ENCODE measurements at regions not wholly inside any gene's neighbourhood (a gene's known extent, or its start where the extent isn't known, plus 50 kb on each side); places are given as distances from the start of the nearest gene placed in this dataset.

GRCh38 chr5:165622864-165623536 lies 2117.6 kb downstream of the MAT2B start:
- TF ChIP-seq, protein P1, sequence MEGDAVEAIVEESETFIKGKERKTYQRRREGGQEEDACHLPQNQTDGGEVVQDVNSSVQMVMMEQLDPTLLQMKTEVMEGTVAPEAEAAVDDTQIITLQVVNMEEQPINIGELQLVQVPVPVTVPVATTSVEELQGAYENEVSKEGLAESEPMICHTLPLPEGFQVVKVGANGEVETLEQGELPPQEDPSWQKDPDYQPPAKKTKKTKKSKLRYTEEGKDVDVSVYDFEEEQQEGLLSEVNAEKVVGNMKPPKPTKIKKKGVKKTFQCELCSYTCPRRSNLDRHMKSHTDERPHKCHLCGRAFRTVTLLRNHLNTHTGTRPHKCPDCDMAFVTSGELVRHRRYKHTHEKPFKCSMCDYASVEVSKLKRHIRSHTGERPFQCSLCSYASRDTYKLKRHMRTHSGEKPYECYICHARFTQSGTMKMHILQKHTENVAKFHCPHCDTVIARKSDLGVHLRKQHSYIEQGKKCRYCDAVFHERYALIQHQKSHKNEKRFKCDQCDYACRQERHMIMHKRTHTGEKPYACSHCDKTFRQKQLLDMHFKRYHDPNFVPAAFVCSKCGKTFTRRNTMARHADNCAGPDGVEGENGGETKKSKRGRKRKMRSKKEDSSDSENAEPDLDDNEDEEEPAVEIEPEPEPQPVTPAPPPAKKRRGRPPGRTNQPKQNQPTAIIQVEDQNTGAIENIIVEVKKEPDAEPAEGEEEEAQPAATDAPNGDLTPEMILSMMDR (IDR thresholded peaks at IDR 0.05; ENCODE audit: unreplicated experiment): no peak
- intact Hi-C loops (cut with micrococcal nuclease): loop anchor here (10.0 kb wide), 1 partner anchor 1608 kb away; no protein-coding TSS in a partner anchor
- Mint-ChIP-seq H3K27ac (ENCODE audit: low read depth, unreplicated experiment) (peak overlapping the region; percentile 14), H3K36me3 (ENCODE audit: insufficient read depth, unreplicated experiment) (no peaks in the 10 kb centered on the region), H3K27me3 (ENCODE audit: insufficient read depth, unreplicated experiment) (no peaks in the 10 kb centered on the region), H3K4me3 (ENCODE audit: unreplicated experiment) (no peak overlapping the region), H3K4me1 (ENCODE audit: insufficient read depth, unreplicated experiment) (peaks cover 17% of the 10 kb centered on the region), H3K9me3 (ENCODE audit: unreplicated experiment) (peaks cover 12% of the 10 kb centered on the region)
- no peak for DNase-seq (ENCODE audit: unreplicated experiment)
- BruUV-seq (replicated peaks): no TSS peak
- ChIA-PET POLR2A (interaction anchor here (0.5 to 0.7 kb wide), 2 partner anchors 932 to 1645 kb away, joined by 3 to 5 read pairs; no protein-coding TSS in a partner anchor), CTCF (interaction anchor here (0.6 to 1.6 kb wide), 6 partner anchors 9 to 1634 kb away, joined by 3 to 6 read pairs (median 3); no protein-coding TSS in a partner anchor)

- ChIA-PET POLR2A (interaction anchor here (0.7 kb wide), 1 partner anchor 1053 kb away, joined by 3 read pairs; no protein-coding TSS in a partner anchor), CTCF (interaction anchor here (0.5 to 2.7 kb wide), 3 partner anchors 7 to 1608 kb away, joined by 3 to 12 read pairs (median 5); no protein-coding TSS in a partner anchor)
- no peak overlapping the region for H3K27ac Mint-ChIP-seq (ENCODE audit: low read depth, unreplicated experiment)
- no peak overlapping the region for H3K4me3 Mint-ChIP-seq (ENCODE audit: unreplicated experiment)
- intact Hi-C loops (cut with micrococcal nuclease): loop anchor here (10.0 kb wide), 1 partner anchor 1610 kb away; no protein-coding TSS in a partner anchor
- peaks cover 12% of the 10 kb centered on the region for H3K9me3 Mint-ChIP-seq (ENCODE audit: unreplicated experiment)
- no TSS peak for BruUV-seq (replicated peaks)
- H3K36me3 Mint-ChIP-seq (ENCODE audit: insufficient read depth, unreplicated experiment): no peaks in the 10 kb centered on the region
- no peak for DNase-seq (ENCODE audit: unreplicated experiment)
- TF ChIP-seq, protein P1 (IDR thresholded peaks at IDR 0.05; ENCODE audit: unreplicated experiment): no peak
- H3K4me1 Mint-ChIP-seq (ENCODE audit: insufficient read depth, unreplicated experiment): peaks cover 17% of the 10 kb centered on the region
- no peaks in the 10 kb centered on the region for H3K27me3 Mint-ChIP-seq (ENCODE audit: insufficient read depth, unreplicated experiment)
Measured at GRCh38 chr5:165624166-165624946, 2118.9 kb downstream of the MAT2B start.

DNA sequence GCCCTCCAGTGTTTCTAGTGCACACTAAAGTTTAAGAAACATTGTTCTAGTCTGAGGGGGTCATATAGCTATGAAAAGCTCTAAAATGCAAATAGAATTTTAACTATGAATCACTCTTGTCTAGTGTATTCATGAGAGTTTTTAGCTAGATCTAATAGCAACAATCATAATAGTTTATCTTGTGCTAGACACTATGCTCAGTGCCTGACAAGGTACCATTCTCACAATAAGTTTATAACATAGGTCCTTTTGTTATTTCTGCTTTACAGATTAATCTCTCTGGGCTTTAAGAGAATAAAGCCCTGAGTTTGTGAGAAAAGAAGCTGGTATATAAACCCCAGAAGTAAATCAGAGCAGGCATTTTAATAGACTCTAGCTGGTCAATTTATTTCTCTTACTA lies 2120.7 kb downstream of the MAT2B start:
- ChIA-PET POLR2A (no interaction called here), CTCF (interaction anchor here (0.6 to 2.7 kb wide), 4 partner anchors 9 to 1939 kb away, joined by 3 to 12 read pairs (median 4); no protein-coding TSS in a partner anchor)
- no peak overlapping the region for H3K4me3 Mint-ChIP-seq (ENCODE audit: unreplicated experiment)
- DNase-seq (ENCODE audit: unreplicated experiment): no peak
- H3K27ac Mint-ChIP-seq (ENCODE audit: low read depth, unreplicated experiment): no peak overlapping the region
- intact Hi-C loops (cut with micrococcal nuclease): loop anchor here (10.0 kb wide), 1 partner anchor 1611 kb away; no protein-coding TSS in a partner anchor
- peaks cover 15% of the 10 kb centered on the region for H3K4me1 Mint-ChIP-seq (ENCODE audit: insufficient read depth, unreplicated experiment)
- no peaks in the 10 kb centered on the region for H3K27me3 Mint-ChIP-seq (ENCODE audit: insufficient read depth, unreplicated experiment)
- BruUV-seq (replicated peaks): no TSS peak
- H3K9me3 Mint-ChIP-seq (ENCODE audit: unreplicated experiment): peaks cover 6% of the 10 kb centered on the region
- TF ChIP-seq, protein P1 (IDR thresholded peaks at IDR 0.05; ENCODE audit: unreplicated experiment): no peak
- no peaks in the 10 kb centered on the region for H3K36me3 Mint-ChIP-seq (ENCODE audit: insufficient read depth, unreplicated experiment)

All from MCF 10A (cell line).